Erythroblast (primary cell): ENCODE measurements at regions not wholly inside any gene's neighbourhood (a gene's known extent, or its start where the extent isn't known, plus 50 kb on each side); places are given as distances from the start of the nearest gene placed in this dataset.

Source experiments
- GATA1 ChIP-seq: IDR thresholded peaks from 2 replicates; pipeline ENCODE4 v1.6.1; 2011; ENCODE audit warnings: low read depth, mild to moderate bottlenecking, control low read depth, low read length, moderate library complexity
- POLR2A ChIP-seq: IDR thresholded peaks from 2 replicates; pipeline ENCODE4 v1.6.1; 2011; ENCODE audit warnings: mild to moderate bottlenecking, low read length

- TF ChIP-seq POLR2A, result no peak
- TF ChIP-seq GATA1, result no peak
These were observed 52.2 kb upstream of the STXBP5L start for GRCh38 chr3:120855665-120856437.
